GM18505 (cell line): ENCODE measurements at regions not wholly inside any gene's neighbourhood (a gene's known extent, or its start where the extent isn't known, plus 50 kb on each side); places are given as distances from the start of the nearest gene placed in this dataset.
"Not testable (repeated sequence)": the region's sequence is repeated elsewhere in the genome, so short reads cannot be mapped to it uniquely, and the experiment has no call there.

Source experiments
- ATAC-seq: cut with Tn5 transposase; IDR thresholded peaks from one replicate; pipeline ENCODE4 v1.9.1; 2021; ENCODE audit not compliant: unreplicated experiment
- POLR2A ChIP-seq: IDR thresholded peaks from 4 replicates; pipeline ENCODE4 v1.6.1; 2011; ENCODE audit warnings: borderline replicate concordance; ENCODE audit not compliant: insufficient read depth, insufficient read length; ENCODE audit errors: extremely low read depth

GRCh38 chr5:124544366-124545055 lies 201.9 kb downstream of the ZNF608 start:
- peak; percentile 98 for ATAC-seq

DNA sequence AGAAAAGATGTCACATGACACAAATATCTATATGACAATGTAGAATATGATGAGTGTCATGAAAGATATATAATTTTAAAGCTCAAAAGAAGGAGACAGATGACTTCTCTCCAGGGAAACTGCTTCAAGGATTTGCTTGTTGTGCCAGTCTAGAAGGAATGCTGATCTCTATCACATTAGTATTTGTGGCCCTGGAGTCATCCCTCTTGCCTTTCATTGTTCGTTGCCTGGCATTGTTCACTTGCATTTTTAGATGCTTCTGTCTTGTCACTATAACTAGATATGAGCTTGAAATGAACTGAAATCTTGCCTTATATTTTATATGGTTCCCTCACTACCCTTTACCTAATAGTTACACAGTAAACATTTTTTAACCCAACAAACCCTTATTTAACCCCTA lies 207.5 kb downstream of the ZNF608 start:
- no peak for ATAC-seq
- TF ChIP-seq POLR2A = no peak

More at GRCh38 chr5:124544366-124545055, 201.9 kb downstream of the ZNF608 start:
- no peak for TF ChIP-seq POLR2A

GRCh38 chr5:124538191-124538590 lies 208.2 kb downstream of the ZNF608 start:
- no peak for TF ChIP-seq POLR2A
- no peak for ATAC-seq

DNA sequence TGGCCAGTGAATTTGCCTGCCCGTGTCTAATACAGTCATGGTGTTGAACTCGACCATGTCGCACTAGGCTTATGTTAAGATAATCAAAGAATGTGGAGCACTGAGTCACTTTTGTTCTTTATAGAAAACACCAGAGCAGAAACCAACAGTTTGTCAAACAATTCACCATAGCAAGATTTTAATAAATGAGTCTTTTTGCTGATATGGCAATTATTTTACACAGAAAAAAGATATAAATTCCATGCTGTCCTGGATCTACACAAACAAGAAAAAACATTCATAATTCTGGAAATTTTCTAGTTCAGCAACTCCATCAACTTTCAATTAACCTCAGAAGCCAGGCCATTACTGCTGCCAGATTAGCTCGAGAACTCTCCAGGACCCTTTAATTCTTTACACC lies 208.9 kb downstream of the ZNF608 start:
- ATAC-seq = no peak
- no peak for TF ChIP-seq POLR2A

DNA sequence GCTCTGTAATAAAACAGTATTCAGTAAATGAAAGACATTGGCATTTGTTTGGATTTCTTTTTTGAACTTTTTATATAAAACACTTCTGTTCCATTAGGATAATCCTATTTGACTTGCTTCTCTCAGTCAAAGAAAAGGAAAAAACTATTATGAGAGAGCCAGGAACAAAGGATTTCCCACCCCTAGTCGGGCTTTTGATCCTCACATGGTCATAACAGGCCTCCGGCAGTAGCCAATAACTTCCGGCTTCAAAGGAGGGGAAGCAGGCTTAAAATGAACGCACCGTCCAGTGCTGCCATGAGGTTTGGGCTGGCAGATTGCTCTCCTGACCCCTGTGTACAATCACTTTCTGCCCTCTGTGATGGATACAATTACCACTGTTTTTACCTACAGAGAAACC lies 209.3 kb downstream of the ZNF608 start:
- ATAC-seq = no peak
- TF ChIP-seq POLR2A = no peak

- ATAC-seq = no peak
- no peak for TF ChIP-seq POLR2A
Measured at GRCh38 chr5:124536333-124536732, 210.1 kb downstream of the ZNF608 start.

GRCh38 chr5:124530916-124531315 lies 215.5 kb downstream of the ZNF608 start:
- no peak for TF ChIP-seq POLR2A
- ATAC-seq = no peak

- TF ChIP-seq POLR2A = no peak
- ATAC-seq = peak; percentile 40
Measured at GRCh38 chr5:124528838-124529237, 217.6 kb downstream of the ZNF608 start.

DNA sequence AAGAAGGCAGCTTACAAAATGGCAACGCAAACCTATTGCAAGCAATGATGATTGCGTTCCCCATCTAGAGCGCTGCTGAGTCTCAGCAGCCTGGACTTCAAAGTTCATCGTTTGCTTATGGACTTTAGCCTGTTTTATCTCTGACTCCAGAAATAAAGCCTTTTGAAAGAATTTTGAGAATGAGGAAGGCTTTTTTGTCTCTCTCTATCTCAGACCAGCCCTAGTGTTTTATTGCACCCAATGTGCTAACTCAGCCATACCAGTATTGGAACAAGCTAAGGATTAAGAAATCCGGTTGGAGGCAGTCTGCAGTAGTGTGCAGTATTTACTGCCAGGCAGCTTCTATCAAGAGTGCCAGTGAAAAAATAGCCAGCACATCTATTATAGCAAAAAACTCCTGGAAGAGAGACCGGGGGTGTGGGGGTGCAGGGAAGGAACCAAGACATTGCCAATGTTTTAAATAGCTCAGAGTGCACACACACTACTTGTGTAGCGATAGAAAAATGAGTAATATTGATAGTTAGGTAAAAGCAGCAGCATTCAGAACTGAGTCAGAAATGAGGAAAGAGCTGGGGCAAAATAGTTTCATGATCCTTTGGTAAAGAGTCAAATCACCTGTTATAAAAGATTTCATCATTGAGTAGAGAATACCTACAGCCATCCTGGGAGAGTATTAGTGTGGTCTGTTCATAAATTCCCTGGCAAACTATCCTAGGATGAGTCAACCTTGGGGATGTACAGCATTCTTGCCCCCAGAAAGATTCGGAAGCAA lies 219.0 kb downstream of the ZNF608 start:
- TF ChIP-seq POLR2A = no peak
- ATAC-seq = no peak

DNA sequence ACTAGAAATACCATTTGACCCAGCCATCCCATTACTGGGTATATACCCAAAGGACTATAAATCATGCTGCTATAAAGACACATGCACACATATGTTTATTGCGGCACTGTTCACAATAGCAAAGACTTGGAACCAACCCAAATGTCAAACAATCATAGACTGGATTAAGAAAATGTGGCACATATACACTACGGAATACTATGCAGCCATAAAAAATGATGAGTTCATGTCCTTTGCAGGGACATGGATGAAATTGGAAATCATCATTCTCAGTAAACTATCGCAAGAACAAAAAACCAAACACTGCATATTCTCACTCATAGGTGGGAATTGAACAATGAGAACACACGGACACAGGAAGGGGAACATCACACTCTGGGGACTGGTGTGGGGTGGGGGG lies 220.4 kb downstream of the ZNF608 start:
- ATAC-seq = not testable (repeated sequence)

DNA sequence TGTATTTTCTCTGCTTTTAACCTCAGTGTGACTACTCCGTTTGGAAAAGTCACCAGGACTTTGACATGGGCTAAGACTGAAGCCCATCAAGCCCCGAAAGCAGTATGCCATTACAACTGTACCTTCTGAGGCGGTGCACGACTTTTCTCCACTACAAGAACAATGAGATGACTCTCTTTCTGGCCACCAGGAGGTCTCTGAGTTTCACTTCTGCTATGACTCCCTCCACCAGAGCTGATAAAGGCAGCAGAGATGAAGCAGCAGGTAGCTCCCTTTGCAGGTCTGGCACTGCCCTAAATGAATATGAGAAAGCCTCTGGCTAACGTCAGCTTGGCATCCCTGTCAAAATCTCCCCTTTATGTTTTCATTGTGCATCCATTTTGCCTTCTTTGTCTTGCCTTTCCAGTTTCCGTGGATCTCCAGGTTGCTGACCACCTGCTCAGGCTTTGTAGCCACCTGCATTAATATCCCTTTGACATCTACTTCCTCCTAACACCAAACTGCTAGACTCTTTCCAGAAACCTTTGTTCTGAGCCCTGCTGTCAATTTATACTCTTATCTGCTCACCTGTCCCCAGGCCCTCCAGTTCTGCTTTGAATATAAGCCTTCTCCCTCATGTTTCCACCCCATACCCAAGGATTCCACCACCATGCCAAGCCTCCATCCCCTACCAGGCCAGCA lies 221.7 kb downstream of the ZNF608 start:
- no peak for TF ChIP-seq POLR2A

GRCh38 chr5:124523897-124524296 lies 222.5 kb downstream of the ZNF608 start:
- ATAC-seq = no peak
- TF ChIP-seq POLR2A = no peak

More for the DNA sequence above, 221.7 kb downstream of the ZNF608 start:
- ATAC-seq = peak; percentile 95

DNA sequence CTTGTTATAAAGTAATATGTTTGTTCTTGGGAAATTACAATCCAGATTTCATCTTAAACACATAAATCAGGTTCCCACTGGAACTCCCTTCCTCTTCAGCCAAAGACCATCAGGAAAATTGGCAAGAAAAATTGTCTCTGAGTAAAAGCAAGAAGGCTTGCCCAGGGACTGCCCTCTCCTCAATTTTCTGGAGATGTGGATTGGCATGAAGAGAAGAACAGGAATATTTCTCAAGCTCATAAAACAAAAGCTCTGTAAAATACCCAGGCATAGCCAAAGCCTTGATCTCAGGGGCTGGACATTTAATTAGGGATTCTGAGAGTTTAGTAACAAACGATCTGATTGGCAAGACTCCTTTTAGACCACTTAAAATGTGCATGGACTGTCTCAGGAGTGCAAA lies 223.4 kb downstream of the ZNF608 start:
- ATAC-seq = no peak
- no peak for TF ChIP-seq POLR2A

- ATAC-seq = no peak
- TF ChIP-seq POLR2A = no peak
Measured at GRCh38 chr5:124521461-124522230, 224.8 kb downstream of the ZNF608 start.

GRCh38 chr5:124519396-124519795 lies 227.0 kb downstream of the ZNF608 start:
- no peak for TF ChIP-seq POLR2A
- ATAC-seq = peak; percentile 80
